ENCODE measurements at regions not wholly inside any gene's neighbourhood (a gene's known extent, or its start where the extent isn't known, plus 50 kb on each side); places are given as distances from the start of the nearest gene placed in this dataset.

GRCh38 chr6:74117113-74117512 lies 421.1 kb downstream of the CD109 start:
- Histone ChIP-seq H3K36me3 (ENCODE audit: control insufficient read depth in 2 of 2, insufficient read depth in 2 of 2, low read length in 1 of 2) (no peaks in the 10 kb centered on the region), H3K27ac (ENCODE audit: low read depth in 1 of 2, low read length in 1 of 2) (no peak overlapping the region), H3K4me1 (ENCODE audit: control insufficient read depth in 2 of 2, insufficient read depth in 2 of 2, low read length in 2 of 2) (no peaks in the 10 kb centered on the region), H3K4me3 (ENCODE audit: low read length in 2 of 2) (no peak overlapping the region), H3K27me3 (ENCODE audit: control insufficient read depth in 2 of 2, insufficient read depth in 1 of 2, low read length in 1 of 2) (no peaks in the 10 kb centered on the region), H3K9me3 (ENCODE audit: control insufficient read depth in 2 of 2, insufficient read depth in 1 of 2, low read length in 1 of 2) (no peaks in the 10 kb centered on the region)
- 51% methylated on average over 1 of the region's 1 CpG for WGBS
- no peak for DNase-seq (ENCODE audit: low read depth in 6 of 9, low spot score in 9 of 9)

- Histone ChIP-seq H3K9me3 (ENCODE audit: control insufficient read depth in 2 of 2, insufficient read depth in 1 of 2, low read length in 1 of 2) (no peaks in the 10 kb centered on the region), H3K4me3 (ENCODE audit: low read length in 2 of 2) (no peak overlapping the region), H3K27me3 (ENCODE audit: control insufficient read depth in 2 of 2, insufficient read depth in 1 of 2, low read length in 1 of 2) (no peaks in the 10 kb centered on the region), H3K36me3 (ENCODE audit: control insufficient read depth in 2 of 2, insufficient read depth in 2 of 2, low read length in 1 of 2) (no peaks in the 10 kb centered on the region), H3K27ac (ENCODE audit: low read depth in 1 of 2, low read length in 1 of 2) (no peak overlapping the region), H3K4me1 (ENCODE audit: control insufficient read depth in 2 of 2, insufficient read depth in 2 of 2, low read length in 2 of 2) (no peaks in the 10 kb centered on the region)
- WGBS, result 90% methylated on average over 3 of the region's 3 CpGs
- no peak for DNase-seq (ENCODE audit: low read depth in 6 of 9, low spot score in 9 of 9)
These were observed 419.7 kb downstream of the CD109 start for GRCh38 chr6:74115674-74116073.

- Histone ChIP-seq H3K4me1 (ENCODE audit: control insufficient read depth in 2 of 2, insufficient read depth in 2 of 2, low read length in 2 of 2) (no peaks in the 10 kb centered on the region), H3K27me3 (ENCODE audit: control insufficient read depth in 2 of 2, insufficient read depth in 1 of 2, low read length in 1 of 2) (no peaks in the 10 kb centered on the region), H3K9me3 (ENCODE audit: control insufficient read depth in 2 of 2, insufficient read depth in 1 of 2, low read length in 1 of 2) (no peaks in the 10 kb centered on the region), H3K27ac (ENCODE audit: low read depth in 1 of 2, low read length in 1 of 2) (no peak overlapping the region), H3K4me3 (ENCODE audit: low read length in 2 of 2) (no peak overlapping the region), H3K36me3 (ENCODE audit: control insufficient read depth in 2 of 2, insufficient read depth in 2 of 2, low read length in 1 of 2) (no peaks in the 10 kb centered on the region)
- WGBS, result 64% methylated on average over 2 of the region's 2 CpGs
- no peak for DNase-seq (ENCODE audit: low read depth in 6 of 9, low spot score in 9 of 9)
These were observed 418.4 kb downstream of the CD109 start for GRCh38 chr6:74114428-74114827.

GRCh38 chr6:74113901-74114300 lies 417.9 kb downstream of the CD109 start:
- 88% methylated on average over 2 of the region's 2 CpGs for WGBS
- Histone ChIP-seq H3K27me3 (ENCODE audit: control insufficient read depth in 2 of 2, insufficient read depth in 1 of 2, low read length in 1 of 2) (no peaks in the 10 kb centered on the region), H3K27ac (ENCODE audit: low read depth in 1 of 2, low read length in 1 of 2) (no peak overlapping the region), H3K4me3 (ENCODE audit: low read length in 2 of 2) (no peak overlapping the region), H3K36me3 (ENCODE audit: control insufficient read depth in 2 of 2, insufficient read depth in 2 of 2, low read length in 1 of 2) (no peaks in the 10 kb centered on the region), H3K9me3 (ENCODE audit: control insufficient read depth in 2 of 2, insufficient read depth in 1 of 2, low read length in 1 of 2) (no peaks in the 10 kb centered on the region), H3K4me1 (ENCODE audit: control insufficient read depth in 2 of 2, insufficient read depth in 2 of 2, low read length in 2 of 2) (no peaks in the 10 kb centered on the region)
- DNase-seq (ENCODE audit: low read depth in 6 of 9, low spot score in 9 of 9), result no peak

- Histone ChIP-seq H3K27me3 (ENCODE audit: control insufficient read depth in 2 of 2, insufficient read depth in 1 of 2, low read length in 1 of 2) (no peaks in the 10 kb centered on the region), H3K9me3 (ENCODE audit: control insufficient read depth in 2 of 2, insufficient read depth in 1 of 2, low read length in 1 of 2) (no peaks in the 10 kb centered on the region), H3K4me3 (ENCODE audit: low read length in 2 of 2) (no peak overlapping the region), H3K36me3 (ENCODE audit: control insufficient read depth in 2 of 2, insufficient read depth in 2 of 2, low read length in 1 of 2) (no peaks in the 10 kb centered on the region), H3K4me1 (ENCODE audit: control insufficient read depth in 2 of 2, insufficient read depth in 2 of 2, low read length in 2 of 2) (no peaks in the 10 kb centered on the region), H3K27ac (ENCODE audit: low read depth in 1 of 2, low read length in 1 of 2) (no peak overlapping the region)
- DNase-seq (ENCODE audit: low read depth in 6 of 9, low spot score in 9 of 9), result no peak
These were observed 407.4 kb downstream of the CD109 start for GRCh38 chr6:74103417-74103816.

GRCh38 chr6:74100719-74101287 lies 404.8 kb downstream of the CD109 start:
- no peak for DNase-seq (ENCODE audit: low read depth in 6 of 9, low spot score in 9 of 9)
- Histone ChIP-seq H3K4me1 (ENCODE audit: control insufficient read depth in 2 of 2, insufficient read depth in 2 of 2, low read length in 2 of 2) (no peaks in the 10 kb centered on the region), H3K27ac (ENCODE audit: low read depth in 1 of 2, low read length in 1 of 2) (no peak overlapping the region), H3K4me3 (ENCODE audit: low read length in 2 of 2) (no peak overlapping the region), H3K36me3 (ENCODE audit: control insufficient read depth in 2 of 2, insufficient read depth in 2 of 2, low read length in 1 of 2) (no peaks in the 10 kb centered on the region), H3K9me3 (ENCODE audit: control insufficient read depth in 2 of 2, insufficient read depth in 1 of 2, low read length in 1 of 2) (no peaks in the 10 kb centered on the region), H3K27me3 (ENCODE audit: control insufficient read depth in 2 of 2, insufficient read depth in 1 of 2, low read length in 1 of 2) (no peaks in the 10 kb centered on the region)

- Histone ChIP-seq H3K27ac (ENCODE audit: low read depth in 1 of 2, low read length in 1 of 2) (no peak overlapping the region), H3K27me3 (ENCODE audit: control insufficient read depth in 2 of 2, insufficient read depth in 1 of 2, low read length in 1 of 2) (no peaks in the 10 kb centered on the region), H3K36me3 (ENCODE audit: control insufficient read depth in 2 of 2, insufficient read depth in 2 of 2, low read length in 1 of 2) (no peaks in the 10 kb centered on the region), H3K4me3 (ENCODE audit: low read length in 2 of 2) (no peak overlapping the region), H3K9me3 (ENCODE audit: control insufficient read depth in 2 of 2, insufficient read depth in 1 of 2, low read length in 1 of 2) (no peaks in the 10 kb centered on the region), H3K4me1 (ENCODE audit: control insufficient read depth in 2 of 2, insufficient read depth in 2 of 2, low read length in 2 of 2) (no peaks in the 10 kb centered on the region)
- DNase-seq (ENCODE audit: low read depth in 6 of 9, low spot score in 9 of 9), result no peak
These were observed 400.3 kb downstream of the CD109 start for GRCh38 chr6:74096329-74096728.

- Histone ChIP-seq H3K27ac (ENCODE audit: low read depth in 1 of 2, low read length in 1 of 2) (no peak overlapping the region), H3K27me3 (ENCODE audit: control insufficient read depth in 2 of 2, insufficient read depth in 1 of 2, low read length in 1 of 2) (no peaks in the 10 kb centered on the region), H3K4me3 (ENCODE audit: low read length in 2 of 2) (no peak overlapping the region), H3K4me1 (ENCODE audit: control insufficient read depth in 2 of 2, insufficient read depth in 2 of 2, low read length in 2 of 2) (no peaks in the 10 kb centered on the region), H3K9me3 (ENCODE audit: control insufficient read depth in 2 of 2, insufficient read depth in 1 of 2, low read length in 1 of 2) (no peaks in the 10 kb centered on the region), H3K36me3 (ENCODE audit: control insufficient read depth in 2 of 2, insufficient read depth in 2 of 2, low read length in 1 of 2) (no peaks in the 10 kb centered on the region)
- WGBS, result 84% methylated on average over 1 of the region's 1 CpG
- no peak for DNase-seq (ENCODE audit: low read depth in 6 of 9, low spot score in 9 of 9)
These were observed 397.4 kb downstream of the CD109 start for GRCh38 chr6:74093361-74093760.

GRCh38 chr6:74091794-74092157 lies 395.8 kb downstream of the CD109 start:
- Histone ChIP-seq H3K27ac (ENCODE audit: low read depth in 1 of 2, low read length in 1 of 2) (no peak overlapping the region), H3K4me3 (ENCODE audit: low read length in 2 of 2) (no peak overlapping the region), H3K4me1 (ENCODE audit: control insufficient read depth in 2 of 2, insufficient read depth in 2 of 2, low read length in 2 of 2) (no peaks in the 10 kb centered on the region), H3K36me3 (ENCODE audit: control insufficient read depth in 2 of 2, insufficient read depth in 2 of 2, low read length in 1 of 2) (no peaks in the 10 kb centered on the region), H3K9me3 (ENCODE audit: control insufficient read depth in 2 of 2, insufficient read depth in 1 of 2, low read length in 1 of 2) (no peaks in the 10 kb centered on the region), H3K27me3 (ENCODE audit: control insufficient read depth in 2 of 2, insufficient read depth in 1 of 2, low read length in 1 of 2) (no peaks in the 10 kb centered on the region)
- no peak for DNase-seq (ENCODE audit: low read depth in 6 of 9, low spot score in 9 of 9)
- 70% methylated on average over 5 of the region's 5 CpGs for WGBS

Measured in thymus (tissue), 11 donors.